Fibroblast of villous mesenchyme (primary cell): ENCODE measurements at regions not wholly inside any gene's neighbourhood (a gene's known extent, or its start where the extent isn't known, plus 50 kb on each side); places are given as distances from the start of the nearest gene placed in this dataset.

Source experiments
- DNase-seq: peaks from one replicate; pipeline ENCODE4 v3.0.0-alpha.2; 2010; ENCODE audit warnings: low read depth
- H3K4me3 ChIP-seq: 2 replicates; pipeline ENCODE4 v1.5.1; 2011; ENCODE audit warnings: low read depth, mild to moderate bottlenecking, low read length
- TF ChIP-seq, protein P1 (sequence below): IDR thresholded peaks from 2 replicates; pipeline ENCODE4 v1.5.1; 2012; ENCODE audit warnings: low read depth, mild to moderate bottlenecking, low read length; ENCODE audit not compliant: insufficient read depth

DNA sequence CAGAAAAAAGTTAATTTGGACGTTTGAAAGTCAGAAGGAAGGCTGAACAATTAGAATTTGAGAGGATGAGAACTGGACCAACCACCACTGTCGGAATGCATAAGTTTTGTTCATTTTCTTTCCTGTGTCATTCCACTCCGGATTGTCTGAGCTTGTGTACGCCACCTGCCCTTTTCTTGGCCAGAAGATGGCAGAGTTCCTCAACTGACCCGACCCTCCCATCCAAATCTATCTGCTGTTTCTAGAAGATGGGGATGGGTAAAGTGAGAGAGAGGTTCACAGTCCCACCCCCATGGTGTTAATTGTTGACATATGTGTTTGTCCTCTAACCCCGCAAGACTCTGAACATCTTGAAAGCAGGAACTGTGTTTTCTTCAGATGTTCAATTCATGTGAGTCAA, 388.0 kb downstream of the VRK1 start:
- no peak overlapping the region for H3K4me3 ChIP-seq
- DNase-seq = no peak
- TF ChIP-seq, protein P1, sequence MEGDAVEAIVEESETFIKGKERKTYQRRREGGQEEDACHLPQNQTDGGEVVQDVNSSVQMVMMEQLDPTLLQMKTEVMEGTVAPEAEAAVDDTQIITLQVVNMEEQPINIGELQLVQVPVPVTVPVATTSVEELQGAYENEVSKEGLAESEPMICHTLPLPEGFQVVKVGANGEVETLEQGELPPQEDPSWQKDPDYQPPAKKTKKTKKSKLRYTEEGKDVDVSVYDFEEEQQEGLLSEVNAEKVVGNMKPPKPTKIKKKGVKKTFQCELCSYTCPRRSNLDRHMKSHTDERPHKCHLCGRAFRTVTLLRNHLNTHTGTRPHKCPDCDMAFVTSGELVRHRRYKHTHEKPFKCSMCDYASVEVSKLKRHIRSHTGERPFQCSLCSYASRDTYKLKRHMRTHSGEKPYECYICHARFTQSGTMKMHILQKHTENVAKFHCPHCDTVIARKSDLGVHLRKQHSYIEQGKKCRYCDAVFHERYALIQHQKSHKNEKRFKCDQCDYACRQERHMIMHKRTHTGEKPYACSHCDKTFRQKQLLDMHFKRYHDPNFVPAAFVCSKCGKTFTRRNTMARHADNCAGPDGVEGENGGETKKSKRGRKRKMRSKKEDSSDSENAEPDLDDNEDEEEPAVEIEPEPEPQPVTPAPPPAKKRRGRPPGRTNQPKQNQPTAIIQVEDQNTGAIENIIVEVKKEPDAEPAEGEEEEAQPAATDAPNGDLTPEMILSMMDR = no peak

DNA sequence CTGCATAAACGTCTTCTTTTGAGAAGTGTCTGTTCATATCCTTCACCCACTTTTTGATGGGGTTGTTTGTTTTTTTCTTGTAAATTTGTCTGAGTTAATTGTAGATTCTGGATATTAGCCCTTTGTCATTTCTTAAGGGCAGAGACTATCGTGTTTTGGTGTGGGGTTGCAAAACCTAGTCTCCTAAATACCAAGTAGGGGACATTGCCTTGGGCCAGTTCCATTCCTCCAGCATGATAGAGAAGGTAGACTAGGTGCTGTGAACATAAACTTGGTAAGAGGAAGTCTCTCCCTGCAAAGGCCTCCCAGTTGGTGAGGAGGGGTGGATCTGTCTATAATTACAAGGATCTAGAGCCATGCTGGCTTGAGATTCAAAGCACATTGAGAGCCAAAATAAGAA, 390.7 kb downstream of the VRK1 start:
- no peak for DNase-seq

GRCh38 chr14:97196336-97196735, 399.2 kb downstream of the VRK1 start:
- H3K4me3 ChIP-seq = no peak overlapping the region
- TF ChIP-seq, protein P1 = no peak
- no peak for DNase-seq

More for the DNA sequence above, 390.7 kb downstream of the VRK1 start:
- TF ChIP-seq, protein P1 = no peak
- no peak overlapping the region for H3K4me3 ChIP-seq

DNA sequence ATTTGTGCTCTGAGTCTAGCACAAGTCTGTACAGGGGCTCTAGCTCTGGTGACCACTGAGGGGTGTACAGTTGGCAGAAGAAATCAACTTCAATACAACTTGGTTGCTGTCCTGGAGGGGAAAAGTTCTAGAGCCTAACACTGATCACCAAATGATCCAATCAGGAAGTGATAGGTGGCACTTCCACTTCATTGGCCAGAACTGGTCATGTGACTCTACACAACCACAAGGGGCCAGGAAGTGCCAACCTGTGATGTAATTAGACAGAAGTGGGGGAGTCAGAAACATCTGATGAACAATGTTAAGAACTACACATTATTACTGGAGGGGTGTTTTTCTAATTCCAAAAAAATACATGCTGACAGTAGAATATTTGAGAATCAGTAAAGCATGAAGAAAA, 401.6 kb downstream of the VRK1 start:
- DNase-seq = no peak
- TF ChIP-seq, protein P1 = no peak
- H3K4me3 ChIP-seq = no peak overlapping the region

- TF ChIP-seq, protein P1 = no peak
- H3K4me3 ChIP-seq = no peak overlapping the region
These were observed 403.1 kb downstream of the VRK1 start for GRCh38 chr14:97200245-97200644.

DNA sequence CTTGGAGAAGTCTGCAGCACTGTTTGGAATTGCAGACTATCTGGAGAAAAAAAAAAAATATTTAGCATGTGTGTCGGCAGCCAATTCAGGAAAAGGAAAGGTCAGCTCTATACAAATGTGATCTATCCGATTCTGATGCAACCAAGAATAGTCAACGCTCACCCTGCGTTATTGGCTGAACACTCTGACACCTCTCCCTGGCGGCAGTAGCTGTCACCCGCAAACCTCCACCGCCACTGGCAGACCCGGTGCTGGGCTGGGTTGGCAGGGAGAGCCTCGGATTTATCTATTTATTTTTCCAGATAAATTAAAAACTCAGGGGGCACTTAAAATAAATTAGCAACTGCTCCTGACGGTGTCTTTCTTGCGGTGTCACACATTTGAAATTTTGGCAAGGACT, 409.7 kb downstream of the VRK1 start:
- no peak for DNase-seq
- no peak overlapping the region for H3K4me3 ChIP-seq
- TF ChIP-seq, protein P1 = no peak

More at GRCh38 chr14:97200245-97200644, 403.1 kb downstream of the VRK1 start:
- no peak for DNase-seq

DNA sequence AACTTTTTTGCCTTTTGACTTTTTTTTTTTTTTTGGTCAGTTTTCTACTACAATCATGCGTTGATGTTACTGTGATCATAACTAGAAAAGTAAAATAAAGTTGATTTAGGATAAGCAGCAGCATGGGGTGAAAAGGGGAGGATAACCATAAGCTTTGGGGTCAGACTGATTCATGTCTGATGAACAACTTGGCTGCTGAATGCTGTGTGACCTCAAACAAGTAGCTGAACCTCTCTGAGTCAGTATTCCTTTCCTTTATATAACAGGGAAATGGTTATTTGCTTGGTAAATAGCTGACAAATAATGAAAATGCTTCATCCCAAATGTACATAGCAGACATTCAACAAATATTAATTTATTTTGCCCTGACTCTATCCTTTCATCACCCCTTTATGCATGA, 413.0 kb downstream of the VRK1 start:
- TF ChIP-seq, protein P1 = no peak
- DNase-seq = no peak
- no peak overlapping the region for H3K4me3 ChIP-seq
